DND-41 (cell line): ENCODE measurements at regions not wholly inside any gene's neighbourhood (a gene's known extent, or its start where the extent isn't known, plus 50 kb on each side); places are given as distances from the start of the nearest gene placed in this dataset.

Source experiments
- ATAC-seq: fragments of 200-7000 bp; cut with Tn5 transposase; 3 replicates; pipeline ENCODE4 v1.9.1; 2021; ENCODE audit warnings: low read depth; ENCODE audit not compliant: insufficient read depth
- DNase-seq: peaks from one replicate; pipeline ENCODE4 v3.0.0-alpha.2; 2020
- H2AFZ ChIP-seq: 2 replicates; pipeline ENCODE4 v1.6.0; 2012; ENCODE audit warnings: low read depth, low read length
- H3K27ac ChIP-seq: 2 replicates; pipeline ENCODE4 v1.5.1; 2012; ENCODE audit warnings: low read length, inconsistent platforms
- H3K27me3 ChIP-seq: fragments of 200-600 bp; sonication (generic); 2 replicates; pipeline ENCODE4 v1.6.0; 2012; ENCODE audit warnings: low read length, mild to moderate bottlenecking, inconsistent platforms; ENCODE audit not compliant: insufficient read depth, poor library complexity
- H3K36me3 ChIP-seq: 2 replicates; pipeline ENCODE4 v1.5.1; 2012; ENCODE audit warnings: low read length, inconsistent platforms; ENCODE audit not compliant: insufficient read depth
- H3K4me1 ChIP-seq: 2 replicates; pipeline ENCODE4 v1.5.1; 2012; ENCODE audit warnings: mild to moderate bottlenecking, low read length; ENCODE audit not compliant: insufficient read depth
- H3K4me2 ChIP-seq: 2 replicates; pipeline ENCODE4 v1.6.0; 2012; ENCODE audit warnings: mild to moderate bottlenecking, moderate library complexity, low read length, inconsistent platforms; ENCODE audit not compliant: insufficient read depth
- H3K4me3 ChIP-seq, 2 experiments: fragments of 200-600 bp in 1 of 2; shearing (Covaris generic) in 1 of 2; 2 replicates each; pipeline ENCODE4 v1.5.1; 2012 to 2016; ENCODE audit warnings: inconsistent platforms in 2 of 2, low read length in 2 of 2, mild to moderate bottlenecking in 2 of 2, low read depth in 1 of 2, moderate library complexity in 1 of 2
- H3K79me2 ChIP-seq: 2 replicates; pipeline ENCODE4 v1.6.0; 2012; ENCODE audit warnings: low read length, inconsistent platforms; ENCODE audit not compliant: insufficient read depth
- H3K9ac ChIP-seq: 2 replicates; pipeline ENCODE4 v1.6.0; 2012; ENCODE audit warnings: low read depth, mild to moderate bottlenecking, inconsistent platforms, low read length, moderate library complexity
- H3K9me3 ChIP-seq: 2 replicates; pipeline ENCODE4 v1.5.1; 2012; ENCODE audit warnings: low read length, moderate library complexity, mild to moderate bottlenecking, inconsistent platforms; ENCODE audit not compliant: insufficient read depth, severe bottlenecking
- H4K20me1 ChIP-seq: 2 replicates; pipeline ENCODE4 v1.6.0; 2012; ENCODE audit warnings: low read length; ENCODE audit not compliant: insufficient read depth
- EZH2 ChIP-seq: IDR thresholded peaks from 3 replicates; pipeline ENCODE4 v1.6.1; 2012; ENCODE audit warnings: borderline replicate concordance, low read depth, mild to moderate bottlenecking, moderate library complexity, low read length, inconsistent platforms; ENCODE audit not compliant: severe bottlenecking
- TF ChIP-seq, protein P1 (sequence below): IDR thresholded peaks from 2 replicates; pipeline ENCODE4 v1.5.1; 2012; ENCODE audit warnings: borderline replicate concordance, low read length, moderate library complexity, mild to moderate bottlenecking; ENCODE audit not compliant: poor library complexity, severe bottlenecking; ENCODE audit errors: extremely low read depth

GRCh38 chr2:235411905-235412485 lies 81.8 kb upstream of the AGAP1 start:
- no peak for ATAC-seq
- Histone ChIP-seq H3K9ac (no peak overlapping the region), H3K27ac (no peak overlapping the region), H4K20me1 (no peaks in the 10 kb centered on the region), H3K9me3 (no peaks in the 10 kb centered on the region), H2AFZ (no peak overlapping the region), H3K79me2 (no peaks in the 10 kb centered on the region), H3K4me3 (no peak overlapping the region), H3K4me1 (no peaks in the 10 kb centered on the region), H3K27me3 (peaks cover under 1% of the 10 kb centered on the region), H3K36me3 (no peaks in the 10 kb centered on the region), H3K4me2 (no peak overlapping the region)
- TF ChIP-seq, protein P1, sequence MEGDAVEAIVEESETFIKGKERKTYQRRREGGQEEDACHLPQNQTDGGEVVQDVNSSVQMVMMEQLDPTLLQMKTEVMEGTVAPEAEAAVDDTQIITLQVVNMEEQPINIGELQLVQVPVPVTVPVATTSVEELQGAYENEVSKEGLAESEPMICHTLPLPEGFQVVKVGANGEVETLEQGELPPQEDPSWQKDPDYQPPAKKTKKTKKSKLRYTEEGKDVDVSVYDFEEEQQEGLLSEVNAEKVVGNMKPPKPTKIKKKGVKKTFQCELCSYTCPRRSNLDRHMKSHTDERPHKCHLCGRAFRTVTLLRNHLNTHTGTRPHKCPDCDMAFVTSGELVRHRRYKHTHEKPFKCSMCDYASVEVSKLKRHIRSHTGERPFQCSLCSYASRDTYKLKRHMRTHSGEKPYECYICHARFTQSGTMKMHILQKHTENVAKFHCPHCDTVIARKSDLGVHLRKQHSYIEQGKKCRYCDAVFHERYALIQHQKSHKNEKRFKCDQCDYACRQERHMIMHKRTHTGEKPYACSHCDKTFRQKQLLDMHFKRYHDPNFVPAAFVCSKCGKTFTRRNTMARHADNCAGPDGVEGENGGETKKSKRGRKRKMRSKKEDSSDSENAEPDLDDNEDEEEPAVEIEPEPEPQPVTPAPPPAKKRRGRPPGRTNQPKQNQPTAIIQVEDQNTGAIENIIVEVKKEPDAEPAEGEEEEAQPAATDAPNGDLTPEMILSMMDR, result no peak
- no peak for TF ChIP-seq EZH2
- DNase-seq, result no peak

DNA sequence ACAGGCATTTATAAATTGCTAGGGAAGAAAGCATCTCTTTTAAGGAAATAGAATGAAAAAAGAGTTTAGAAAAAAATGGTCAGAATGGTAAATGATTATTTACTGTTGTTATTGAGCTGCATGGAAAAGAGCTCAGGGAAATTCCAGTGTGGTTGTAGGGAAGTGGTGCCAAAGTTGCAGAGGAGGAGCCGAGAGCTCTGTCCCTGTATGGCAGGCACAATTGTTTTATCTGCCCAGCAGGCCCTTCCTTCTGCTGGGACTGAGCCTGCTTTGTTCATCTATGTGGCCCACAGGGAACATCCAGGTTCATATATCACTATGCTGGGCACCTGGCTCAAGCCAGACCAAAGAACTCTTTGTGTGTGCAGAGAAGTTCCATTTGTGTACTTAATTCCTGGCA lies 80.8 kb upstream of the AGAP1 start:
- Histone ChIP-seq H3K9me3 (no peaks in the 10 kb centered on the region), H3K4me2 (no peak overlapping the region), H3K9ac (no peak overlapping the region), H3K27me3 (peaks cover 4% of the 10 kb centered on the region), H3K27ac (no peak overlapping the region), H3K4me3 (no peak overlapping the region), H2AFZ (no peak overlapping the region), H3K36me3 (no peaks in the 10 kb centered on the region), H3K4me1 (no peaks in the 10 kb centered on the region), H3K79me2 (no peaks in the 10 kb centered on the region), H4K20me1 (no peaks in the 10 kb centered on the region)
- ATAC-seq (no peak), DNase-seq (no peak)
- TF ChIP-seq EZH2, result no peak
- TF ChIP-seq, protein P1, result no peak

DNA sequence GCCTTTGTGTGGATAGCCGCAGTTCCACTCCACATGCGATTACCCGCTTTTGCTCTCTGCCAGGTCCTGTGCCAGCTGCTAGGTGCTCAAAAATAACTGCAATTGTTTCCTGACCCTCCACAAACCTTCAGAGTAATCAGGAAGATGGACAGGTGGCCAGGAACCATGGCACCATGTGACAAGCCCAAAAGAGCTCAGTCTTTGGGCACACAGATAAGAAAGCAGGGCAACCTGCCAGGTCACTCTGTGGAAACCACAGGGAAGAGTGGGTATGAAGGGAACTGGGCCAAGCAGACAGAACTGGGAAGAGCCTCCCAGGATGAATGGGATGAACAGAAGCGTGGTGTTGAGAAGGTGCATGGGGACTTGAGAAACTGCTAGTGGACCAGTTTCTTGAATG lies 79.4 kb upstream of the AGAP1 start:
- H3K36me3 ChIP-seq, result no peaks in the 10 kb centered on the region
- H2AFZ ChIP-seq, result no peak overlapping the region
- DNase-seq (no peak), ATAC-seq (no peak)
- H3K9ac ChIP-seq, result no peak overlapping the region
- peaks cover 4% of the 10 kb centered on the region for H3K27me3 ChIP-seq
- TF ChIP-seq EZH2, result no peak
- TF ChIP-seq, protein P1, result no peak
- no peaks in the 10 kb centered on the region for H4K20me1 ChIP-seq
- H3K27ac ChIP-seq, result no peak overlapping the region
- H3K79me2 ChIP-seq, result no peaks in the 10 kb centered on the region
- H3K4me3 ChIP-seq, result no peak overlapping the region
- no peaks in the 10 kb centered on the region for H3K4me1 ChIP-seq
- H3K9me3 ChIP-seq, result no peaks in the 10 kb centered on the region
- H3K4me2 ChIP-seq, result no peak overlapping the region
